ENCODE measurements at regions not wholly inside any gene's neighbourhood (a gene's known extent, or its start where the extent isn't known, plus 50 kb on each side); places are given as distances from the start of the nearest gene placed in this dataset.

- Histone ChIP-seq H3K4me1 (ENCODE audit: control insufficient read depth, insufficient read depth, low read length) (no peaks in the 10 kb centered on the region), H3K4me2 (ENCODE audit: control insufficient read depth, insufficient read depth) (no peak overlapping the region), H3K27ac (ENCODE audit: control insufficient read depth, insufficient read depth) (no peak overlapping the region), H3K9ac (ENCODE audit: control insufficient read depth, insufficient read depth, low read length) (no peak overlapping the region), H4K20me1 (ENCODE audit: control insufficient read depth, insufficient read depth) (no peaks in the 10 kb centered on the region), H3K27me3 (replicated peaks in 1 of 2; ENCODE audit: control insufficient read depth in 2 of 2, insufficient read depth in 2 of 2, low read length in 1 of 2) (no peaks in the 10 kb centered on the region), H3K4me3 (no peak overlapping the region), H2AFZ (ENCODE audit: control insufficient read depth, low read depth, low read length) (no peak overlapping the region), H3K36me3 (ENCODE audit: control insufficient read depth in 2 of 2, insufficient read depth in 2 of 2, low read length in 1 of 2) (no peaks in the 10 kb centered on the region), H3K79me2 (ENCODE audit: control insufficient read depth, insufficient read depth, low read length) (no peaks in the 10 kb centered on the region), H3K9me3 (replicated peaks; ENCODE audit: control insufficient read depth, insufficient read depth, low read length) (no peaks in the 10 kb centered on the region)
- ChIA-PET RAD21 (ENCODE audit: unreplicated experiment) (no interaction called here), SMC1A (ENCODE audit: uncharacterized antibody, unreplicated experiment) (no interaction called here), POLR2A (no interaction called here), CTCF (interaction anchor here (1.3 kb wide), 1 partner anchor 9 kb away, joined by 5 read pairs; no protein-coding TSS in a partner anchor)
- intact Hi-C loops (cut with micrococcal nuclease; ENCODE audit: unreplicated experiment) (no loop called here), in situ Hi-C loops (cut with MboI) (no loop called here)
- BruUV-seq (replicated peaks): no TSS peak
- 15% methylated on average over 2 of the region's 2 CpGs for WGBS (ENCODE audit: insufficient coverage, insufficient replicate concordance, low lambda C conversion rate, missing lambda C conversion rate)
- DNase-seq (ENCODE audit: low read depth, low spot score) (no peak), FAIRE-seq (no peak), ATAC-seq (no peak)
- TF ChIP-seq RBBP5 (conservative IDR thresholded peaks at IDR 0.05) (no peak), MXI1 (IDR thresholded peaks at IDR 0.05; ENCODE audit: low read depth, low read length) (no peak), FOXM1 (IDR thresholded peaks at IDR 0.05; ENCODE audit: low read depth, low read length) (no peak), IRF4 (IDR thresholded peaks at IDR 0.05; ENCODE audit: low read depth, low read length) (no peak), SRF (IDR thresholded peaks at IDR 0.05; ENCODE audit: low read depth in 2 of 2, low read length in 2 of 2) (no peak), KAT2A (conservative IDR thresholded peaks at IDR 0.05; ENCODE audit: control insufficient read depth, low read depth, low read length) (no peak), JUNB (IDR thresholded peaks at IDR 0.05) (no peak), REST (IDR thresholded peaks at IDR 0.05; ENCODE audit: low read depth, low read length) (no peak), BHLHE40 (IDR thresholded peaks at IDR 0.05; ENCODE audit: borderline replicate concordance in 1 of 2, low read depth in 2 of 2, low read length in 1 of 2) (no peak), PRDM15 (CRISPR knock-in tag; IDR thresholded peaks at IDR 0.05) (no peak), ELK1 (IDR thresholded peaks at IDR 0.05; ENCODE audit: low read depth, low read length) (no peak), SIX5 (IDR thresholded peaks at IDR 0.05; ENCODE audit: low read depth, low read length, severe bottlenecking) (no peak), ZNF622 (IDR thresholded peaks at IDR 0.05) (no peak), SMAD5 (IDR thresholded peaks at IDR 0.05; ENCODE audit: low read depth) (no peak)
Measured at GRCh38 chr5:152247850-152248385, 157.2 kb downstream of the NMUR2 start.
